ENCODE measurements at regions not wholly inside any gene's neighbourhood (a gene's known extent, or its start where the extent isn't known, plus 50 kb on each side); places are given as distances from the start of the nearest gene placed in this dataset.

GRCh38 chr11:57103899-57104605 lies 77.7 kb upstream of the LRRC55 start:
- DNase-seq, result no peak

GRCh38 chr11:57109331-57109730 lies 72.4 kb upstream of the LRRC55 start:
- DNase-seq, result no peak

DNA sequence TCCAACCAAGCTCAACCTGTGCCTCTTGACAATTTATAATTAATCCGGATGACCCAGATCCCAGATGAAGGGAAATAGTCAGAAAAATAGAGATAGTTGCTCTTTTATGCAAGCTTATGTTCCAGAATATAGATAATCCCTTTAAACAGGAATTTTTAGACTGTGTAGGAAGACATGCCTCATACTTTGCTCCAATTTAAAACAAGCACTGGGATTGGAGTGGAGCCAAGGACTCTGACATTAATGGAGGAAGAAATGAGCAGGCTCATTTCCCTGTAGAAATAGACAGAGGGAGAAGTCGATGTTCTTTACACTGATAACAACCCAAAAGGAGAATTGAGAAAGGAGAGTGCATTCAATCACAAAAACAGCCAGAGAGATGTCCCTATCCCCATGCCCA lies 70.1 kb upstream of the LRRC55 start:
- DNase-seq, result peak; percentile 11

GRCh38 chr11:57116654-57117053 lies 65.1 kb upstream of the LRRC55 start:
- DNase-seq, result peak; percentile 15

- no peak for DNase-seq
Observed at GRCh38 chr11:57120192-57120965, 61.4 kb upstream of the LRRC55 start.

DNA sequence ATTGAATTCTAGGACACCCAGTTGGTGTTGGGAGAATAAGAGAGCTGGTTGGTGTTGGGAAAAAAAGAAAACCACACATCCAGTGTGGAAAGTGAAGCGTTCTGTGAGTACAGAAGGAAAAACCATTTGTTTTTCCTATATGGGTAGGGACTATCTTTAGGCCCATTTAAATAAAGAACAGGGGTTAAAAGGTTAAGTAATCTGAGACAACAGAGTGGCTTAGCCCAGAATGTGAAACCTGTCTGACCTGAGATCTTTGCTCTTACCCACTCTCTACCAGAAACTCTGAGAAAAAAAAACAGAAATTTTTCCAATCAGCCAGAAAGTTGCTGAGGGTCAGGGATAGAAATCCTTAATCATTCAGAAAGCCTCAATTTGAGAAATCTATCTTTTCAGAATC lies 59.8 kb upstream of the LRRC55 start:
- DNase-seq, result no peak

- no peak for DNase-seq
Observed at GRCh38 chr11:57123590-57123989, 58.2 kb upstream of the LRRC55 start.

GRCh38 chr11:57124505-57124904 lies 57.2 kb upstream of the LRRC55 start:
- DNase-seq, result no peak

DNA sequence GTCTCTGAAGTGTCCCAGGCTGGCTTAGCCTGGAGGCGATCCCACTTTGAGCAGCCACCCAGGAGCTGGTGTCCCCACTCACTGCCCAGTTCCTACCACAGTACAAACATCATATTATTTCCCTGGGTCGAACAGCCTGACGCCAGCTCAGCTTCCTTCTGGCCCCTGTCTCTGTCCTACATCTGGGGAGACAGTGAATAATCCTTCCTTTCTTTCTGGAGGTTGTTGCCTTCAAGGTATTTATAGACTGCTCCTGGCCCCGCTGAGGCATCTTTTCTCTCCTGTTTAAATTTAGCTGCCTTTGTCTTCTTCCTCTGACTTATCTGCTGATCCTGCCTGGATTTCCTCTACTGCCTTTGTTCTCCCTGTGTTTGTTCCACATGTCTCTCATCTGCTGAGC lies 56.8 kb upstream of the LRRC55 start:
- DNase-seq, result no peak

GRCh38 chr11:57126766-57127400 lies 54.9 kb upstream of the LRRC55 start:
- no peak for DNase-seq

GRCh38 chr11:57131080-57131790 lies 50.5 kb upstream of the LRRC55 start:
- peak; percentile 3 for DNase-seq

All from muscle of arm (tissue), 1 donor.